GM12891 (cell line): ENCODE measurements at regions not wholly inside any gene's neighbourhood (a gene's known extent, or its start where the extent isn't known, plus 50 kb on each side); places are given as distances from the start of the nearest gene placed in this dataset.
A peak's percentile ranks its signal among the peaks of the same experiment; 100 is the strongest.

Source experiments
- DNase-seq: peaks from one replicate; pipeline ENCODE4 v3.0.0; 2011; ENCODE audit warnings: low spot score; ENCODE audit not compliant: insufficient read length
- FAIRE-seq: peaks from 2 replicates; lab custom pipeline; 2011; peaks lifted over from hg19 to GRCh38; lab: Jason Lieb, UNC
- PAX5 ChIP-seq: IDR thresholded peaks from 2 replicates; pipeline ENCODE4 v1.6.1; 2011; ENCODE audit warnings: low read length, moderate library complexity, mild to moderate bottlenecking; ENCODE audit not compliant: insufficient read depth, severe bottlenecking
- POLR2A ChIP-seq: IDR thresholded peaks from 2 replicates; pipeline ENCODE4 v1.6.1; 2011; ENCODE audit warnings: low read depth, low read length, control low read depth
- POLR2AphosphoS5 ChIP-seq: IDR thresholded peaks from 2 replicates; pipeline ENCODE4 v1.6.1; 2011; ENCODE audit warnings: low read depth, low read length, control low read depth
- POU2F2 ChIP-seq: IDR thresholded peaks from 2 replicates; pipeline ENCODE4 v1.6.1; 2011; ENCODE audit warnings: low read depth, mild to moderate bottlenecking, control low read depth, low read length, moderate library complexity
- SPI1 ChIP-seq: IDR thresholded peaks from 2 replicates; pipeline ENCODE4 v1.6.1; 2011; ENCODE audit warnings: low read depth, low read length, control low read depth
- TAF1 ChIP-seq: IDR thresholded peaks from 2 replicates; pipeline ENCODE4 v1.6.1; 2011; ENCODE audit warnings: low read depth, low read length, control low read depth

- TF ChIP-seq POLR2AphosphoS5 (no peak), PAX5 (no peak), POLR2A (no peak), TAF1 (no peak), SPI1 (no peak), POU2F2 (no peak)
- DNase-seq (peak; percentile 60), FAIRE-seq (peak; percentile 92)
These were observed 55.9 kb upstream of the RREB1 start for GRCh38 chr6:7051780-7052442.

- TF ChIP-seq PAX5, result no peak
- no peak for TF ChIP-seq POLR2AphosphoS5
- TF ChIP-seq TAF1, result no peak
- TF ChIP-seq SPI1, result no peak
- TF ChIP-seq POU2F2, result no peak; the same call in 1 of the 2 replicates
- TF ChIP-seq POLR2A, result no peak
- FAIRE-seq (peak; percentile 77), DNase-seq (no peak)
These were observed 55.2 kb upstream of the RREB1 start for GRCh38 chr6:7052443-7053011.

DNA sequence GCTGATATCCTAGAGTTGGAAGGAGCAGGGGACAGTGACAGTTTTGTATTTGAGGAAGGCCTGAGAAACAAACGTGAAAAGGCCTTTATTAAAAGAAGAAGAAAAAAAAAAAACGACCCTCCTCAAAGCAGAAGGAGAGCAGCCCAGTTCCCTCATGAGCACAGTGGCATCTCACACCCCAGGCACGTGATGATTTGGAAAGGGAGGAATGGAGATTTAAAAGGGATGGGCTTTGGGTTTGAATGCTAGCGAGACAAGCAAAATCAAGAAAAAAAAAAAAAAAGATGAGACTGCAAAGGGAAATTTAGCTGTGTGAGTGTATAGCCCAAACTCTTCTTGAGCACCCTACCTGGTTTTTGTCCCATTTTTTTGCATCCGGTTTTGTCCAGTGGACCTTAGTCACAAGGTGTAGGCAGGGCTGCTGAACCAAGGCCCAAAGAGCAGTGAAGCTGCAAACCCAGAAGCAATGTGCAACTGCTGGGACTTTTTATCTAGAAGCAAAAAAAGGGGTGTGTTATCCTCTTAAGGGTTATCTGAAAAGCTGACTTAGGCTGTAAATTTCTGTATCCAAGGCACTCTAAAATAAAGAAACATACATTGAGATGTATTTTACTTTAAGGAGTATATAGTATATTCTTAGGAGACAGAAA is 54.5 kb upstream of the RREB1 start:
- FAIRE-seq (no peak), DNase-seq (no peak)
- TF ChIP-seq POU2F2 (no peak), PAX5 (peak; percentile 21)
